Renal pelvis (tissue), 1 donor: ENCODE measurements at regions not wholly inside any gene's neighbourhood (a gene's known extent, or its start where the extent isn't known, plus 50 kb on each side); places are given as distances from the start of the nearest gene placed in this dataset.
"Not testable (repeated sequence)": the region's sequence is repeated elsewhere in the genome, so short reads cannot be mapped to it uniquely, and the experiment has no call there.

ENCODE experiments used
- DNase-seq: peaks from one replicate; pipeline ENCODE4 v3.0.0-alpha.2; 2013

DNA sequence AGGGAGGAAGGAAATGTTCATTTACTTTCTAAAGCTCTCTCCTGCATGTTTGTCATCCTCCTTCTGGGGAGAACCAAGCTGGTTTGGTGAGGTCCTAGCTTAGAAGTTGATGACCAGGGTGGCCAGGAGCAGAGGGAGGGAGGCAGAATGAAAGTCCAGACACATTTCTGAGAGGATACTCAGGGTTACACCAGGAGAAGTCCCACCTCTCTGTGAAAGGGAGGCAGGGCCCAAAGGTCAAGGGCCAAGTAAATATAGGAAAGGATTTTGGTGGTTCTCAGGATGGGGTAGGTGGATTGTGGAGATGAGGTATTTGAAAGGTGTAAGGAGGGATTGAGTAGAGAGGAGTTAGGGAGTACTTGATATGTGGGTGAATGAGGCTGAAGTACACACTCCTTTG lies 58.0 kb upstream of the FBXO11 start:
- DNase-seq: no peak

DNA sequence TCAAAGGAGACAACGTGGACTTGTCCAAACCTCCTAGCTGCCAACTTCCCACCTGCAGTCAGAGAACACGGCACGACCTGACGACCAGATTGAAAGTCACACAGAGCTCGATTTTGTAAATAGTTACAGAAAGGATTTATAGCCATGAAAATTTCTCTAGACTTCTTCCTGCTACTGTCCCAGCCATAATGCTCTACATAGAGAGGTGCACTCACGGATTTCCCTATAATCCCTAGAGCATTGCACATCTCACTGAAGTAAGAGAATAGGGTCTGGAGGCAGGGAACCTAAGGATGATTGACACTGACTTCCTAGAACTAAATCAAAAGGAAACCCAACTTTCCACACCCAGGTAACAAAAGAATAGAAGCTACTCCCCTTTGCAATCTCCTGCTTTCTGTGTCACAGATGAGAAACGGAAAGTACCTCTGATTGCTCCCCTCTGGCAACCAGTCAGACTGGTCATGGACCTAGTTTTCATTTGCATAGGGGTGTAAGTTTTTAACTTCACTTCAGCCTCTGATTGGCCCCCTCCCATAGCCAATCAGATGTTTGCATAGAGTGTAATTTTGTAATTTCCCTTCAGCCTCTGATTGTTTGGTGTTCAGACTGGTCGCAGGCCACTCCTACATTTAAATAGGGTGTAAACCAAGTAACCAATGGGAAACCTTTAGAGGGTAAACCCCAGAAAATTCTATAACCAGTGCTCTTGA lies 58.6 kb upstream of the FBXO11 start:
- no peak for DNase-seq

DNA sequence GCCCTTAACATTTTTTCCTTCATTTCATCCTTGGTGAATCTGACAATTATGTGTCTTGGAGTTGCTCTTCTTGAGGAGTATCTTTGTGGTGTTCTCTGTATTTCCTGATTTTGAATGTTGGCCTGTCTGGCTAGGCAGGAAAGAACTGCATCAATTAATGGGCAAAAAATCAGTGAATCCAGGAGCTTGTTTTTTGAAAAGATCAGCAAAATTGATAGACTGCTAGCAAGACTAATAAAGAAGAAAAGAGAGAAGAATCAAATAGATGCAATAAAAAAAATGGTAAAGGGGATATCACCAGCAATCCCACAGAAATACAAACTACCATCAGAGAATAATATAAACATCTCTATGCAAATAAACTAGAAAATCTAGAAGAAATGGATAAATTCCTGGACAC lies 70.4 kb upstream of the FBXO11 start:
- DNase-seq: not testable (repeated sequence)

- DNase-seq: no peak
Measured at GRCh38 chr2:47984041-47984440, 77.7 kb upstream of the FBXO11 start.

- no peak for DNase-seq
Measured at GRCh38 chr2:47990503-47990902, 84.2 kb upstream of the FBXO11 start.

DNA sequence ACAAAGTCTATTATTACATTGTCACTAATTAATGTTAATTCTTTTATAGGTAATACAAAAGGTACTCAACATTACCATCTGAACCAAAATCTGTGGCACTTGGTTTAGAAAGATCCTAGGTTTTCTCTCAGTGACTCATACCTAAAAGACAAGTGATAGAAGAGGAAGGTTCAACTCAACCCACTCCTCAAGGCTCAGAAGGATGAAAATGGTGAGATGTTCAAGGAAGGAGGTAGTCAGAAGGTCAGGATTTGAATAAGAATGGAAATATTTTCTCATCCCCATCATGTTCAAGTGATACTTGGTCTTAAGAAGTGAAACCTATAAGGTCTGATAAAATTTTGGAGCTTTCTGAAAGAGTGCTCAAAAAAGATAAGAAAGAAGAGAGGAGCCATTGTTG lies 86.4 kb upstream of the FBXO11 start:
- no peak for DNase-seq

DNA sequence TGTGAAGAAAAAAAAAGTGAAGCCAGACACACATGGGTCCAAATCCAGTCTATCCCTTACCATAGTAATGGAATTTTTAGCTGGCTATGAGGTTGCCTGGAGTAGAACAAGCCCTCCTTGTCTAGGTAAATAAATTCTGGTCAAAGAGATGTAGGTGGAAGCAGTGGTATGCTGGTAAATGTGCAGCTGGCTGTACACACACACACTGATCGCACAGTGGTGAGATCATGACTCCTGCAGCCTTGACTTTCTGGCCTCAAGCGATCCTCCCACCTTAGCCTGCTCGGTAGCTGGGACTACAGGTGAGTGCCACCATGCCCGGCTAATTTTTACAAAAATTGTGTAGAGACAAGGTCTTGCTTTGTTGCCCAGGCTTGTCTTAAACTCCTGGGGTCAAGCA lies 90.5 kb upstream of the FBXO11 start:
- DNase-seq: no peak

DNA sequence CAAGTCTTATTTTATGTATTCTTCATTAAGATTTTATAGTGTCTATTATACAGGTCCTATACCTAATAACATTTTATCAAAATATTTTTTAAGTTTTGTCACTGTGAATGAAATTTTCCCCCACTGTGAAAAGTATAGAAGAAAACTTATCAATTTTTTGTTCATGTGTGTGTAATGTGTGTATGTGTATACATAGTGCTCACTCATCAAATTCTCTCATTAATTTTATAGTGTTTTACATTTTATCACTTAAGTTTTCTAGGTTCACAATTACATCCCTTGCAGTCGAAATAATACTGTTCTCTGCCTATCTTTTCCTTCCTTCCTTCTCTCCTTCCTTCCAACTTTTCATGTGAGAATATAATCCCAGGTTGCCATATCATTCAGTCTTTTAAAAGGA lies 93.2 kb upstream of the FBXO11 start:
- no peak for DNase-seq

DNA sequence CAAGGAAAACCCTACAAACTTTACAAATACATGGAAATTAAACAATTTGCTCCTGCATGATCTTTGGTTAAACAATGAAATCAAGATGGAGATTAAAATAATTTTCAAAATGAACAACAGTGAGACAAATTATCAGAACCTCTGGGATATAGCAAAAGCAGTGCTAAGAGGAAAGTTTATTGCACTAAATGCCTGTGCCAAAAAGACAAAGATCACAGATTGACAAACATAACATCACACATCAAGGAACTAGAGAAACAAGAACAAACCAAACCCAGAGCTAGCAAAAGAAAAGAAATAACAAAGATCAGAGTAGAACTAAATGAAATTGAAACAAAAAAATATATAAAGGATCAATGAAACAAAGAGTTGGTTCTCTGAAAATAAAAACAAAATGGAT lies 95.2 kb upstream of the FBXO11 start:
- no peak for DNase-seq

DNA sequence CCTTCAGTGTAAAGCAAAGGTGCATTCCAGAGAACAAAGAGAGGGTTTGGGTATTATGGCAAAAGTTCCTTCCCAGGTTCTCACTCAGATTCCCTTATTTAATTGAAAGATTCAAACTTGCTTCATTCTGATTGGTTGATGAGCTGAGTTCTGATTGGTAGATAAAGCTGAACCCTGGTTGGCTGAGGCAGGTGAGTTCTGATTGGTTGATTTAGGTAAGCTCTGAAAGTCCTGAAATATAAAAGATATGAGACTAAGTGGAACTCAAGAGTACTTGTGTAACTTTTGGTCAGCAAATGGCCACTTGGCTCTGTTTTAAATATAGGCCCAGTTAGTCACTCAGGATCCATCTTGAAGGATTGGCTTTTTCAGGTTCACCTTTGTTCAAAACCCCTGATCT lies 99.8 kb upstream of the FBXO11 start:
- no peak for DNase-seq

DNA sequence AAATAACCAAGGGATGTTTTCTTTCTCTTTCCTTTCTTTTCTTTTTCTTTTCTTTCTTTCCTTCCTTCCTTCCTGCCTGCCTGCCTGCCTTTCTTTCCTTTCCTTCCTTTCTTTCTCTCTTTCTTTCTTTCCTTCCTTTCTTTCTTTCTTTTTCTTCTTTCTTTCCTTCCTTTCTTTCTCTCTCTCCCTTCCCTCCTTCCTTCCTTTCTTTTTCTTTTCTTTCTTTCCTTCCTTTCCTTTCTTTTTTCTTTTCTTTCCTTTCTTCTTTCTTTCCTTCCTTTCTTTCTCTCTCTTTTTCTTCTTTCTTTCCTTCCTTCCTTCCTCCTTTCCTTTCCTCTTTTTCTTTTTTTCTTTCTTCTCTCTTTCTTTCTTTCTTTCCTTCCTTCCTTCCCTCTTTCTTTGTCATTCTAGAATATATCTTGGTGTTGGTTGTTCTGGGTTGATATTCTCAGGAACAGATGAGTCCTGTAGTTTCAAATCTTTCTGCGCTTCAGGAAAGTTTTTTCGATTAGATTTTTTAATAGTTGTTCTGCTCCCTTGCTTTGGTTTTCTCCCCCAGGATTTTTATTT lies 101.5 kb upstream of the FBXO11 start:
- DNase-seq: no peak

- no peak for DNase-seq
Measured at GRCh38 chr2:48009256-48009655, 103.0 kb upstream of the FBXO11 start.

DNA sequence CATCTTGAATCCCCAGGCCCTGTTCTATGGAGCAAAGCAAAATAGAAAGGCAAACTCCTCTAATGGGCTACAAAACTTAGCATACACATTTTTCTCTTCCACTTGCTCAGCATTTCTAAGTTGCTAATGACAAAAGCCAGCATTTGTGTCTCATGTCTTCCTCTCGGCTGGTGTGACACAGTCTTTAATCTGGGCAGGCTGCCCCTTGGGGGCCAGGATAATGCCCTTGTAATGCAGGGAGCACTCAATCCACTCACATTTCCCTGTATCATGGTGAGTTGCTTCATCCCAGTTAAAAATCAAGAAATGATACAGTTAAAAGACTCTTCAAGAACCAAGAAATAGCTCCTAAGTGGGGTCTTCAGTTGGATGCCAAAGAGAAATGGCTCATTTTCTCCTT lies 109.1 kb upstream of the FBXO11 start:
- no peak for DNase-seq

DNA sequence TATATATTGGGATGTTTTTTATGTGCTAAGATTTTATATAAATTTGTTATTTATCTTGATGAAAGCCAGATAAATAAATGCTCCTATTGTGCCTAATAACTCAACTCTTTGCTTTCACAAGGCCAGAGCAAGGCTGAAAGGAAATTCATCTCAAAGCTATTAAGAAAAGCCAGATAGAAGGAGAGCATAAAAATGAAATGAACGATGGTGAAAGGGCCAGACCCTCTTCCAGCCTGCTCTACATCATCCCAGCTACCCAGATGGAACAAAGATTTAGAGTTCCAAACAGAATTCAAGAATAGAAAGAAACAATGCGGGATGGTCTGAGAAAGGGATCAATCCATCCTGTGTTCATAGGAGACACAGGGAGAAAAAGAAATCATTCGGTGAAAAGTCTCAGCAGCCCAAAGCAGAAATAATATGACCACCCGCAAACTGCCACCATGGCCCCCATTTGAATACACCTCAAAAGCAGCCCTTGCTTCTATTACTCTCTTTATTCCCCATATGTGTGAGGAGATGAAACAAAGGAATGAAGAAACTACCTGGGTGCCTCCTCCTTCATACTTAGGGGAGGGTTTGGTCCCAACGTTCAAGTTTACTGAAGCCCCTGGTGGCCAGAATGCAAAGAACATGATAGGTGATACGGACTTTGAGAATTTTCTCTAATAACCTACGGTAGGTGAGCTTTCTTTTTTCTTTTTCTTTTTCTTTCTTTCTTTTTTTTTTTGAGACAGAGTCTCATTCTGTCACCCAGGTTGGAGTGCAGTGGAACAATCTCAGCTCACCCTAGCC lies 110.1 kb upstream of the FBXO11 start:
- no peak for DNase-seq

DNA sequence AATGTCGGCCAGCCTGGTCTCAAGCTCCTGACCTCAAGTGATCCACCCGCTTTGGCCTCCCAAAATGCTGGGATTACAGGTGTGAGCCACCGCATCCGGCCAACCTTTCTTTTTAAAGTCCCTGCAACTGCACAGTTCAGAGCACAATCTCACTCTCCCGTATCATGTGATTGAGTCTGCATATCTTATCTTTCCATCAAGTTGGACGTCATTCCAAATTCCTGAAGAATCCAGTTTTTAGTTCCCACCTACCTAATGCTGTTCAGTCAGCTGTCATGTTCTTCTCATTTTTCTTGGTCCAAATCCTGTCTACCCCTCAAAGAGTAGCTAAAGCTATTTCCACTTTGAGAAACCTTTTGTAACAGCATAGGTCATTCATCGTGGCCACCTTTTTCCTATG lies 110.8 kb upstream of the FBXO11 start:
- no peak for DNase-seq

DNA sequence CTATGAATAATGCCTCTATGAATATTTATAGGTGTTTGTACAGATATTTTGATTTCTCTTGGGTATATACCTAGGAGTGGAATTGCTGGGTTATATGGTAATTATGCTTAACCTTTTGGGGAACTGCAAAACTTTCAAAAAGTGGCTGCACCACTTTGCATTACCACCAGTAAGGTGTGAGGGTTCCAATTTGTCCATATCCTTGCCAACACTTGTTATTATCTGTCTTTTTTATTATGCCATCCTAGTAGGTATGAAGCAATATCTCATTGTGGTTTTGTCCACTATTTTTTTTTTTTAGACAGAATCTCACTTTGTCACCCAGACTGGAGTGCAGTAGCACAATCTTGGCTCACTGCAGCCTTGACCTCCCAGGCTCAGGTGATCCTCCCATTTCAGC lies 112.2 kb upstream of the FBXO11 start:
- no peak for DNase-seq

DNA sequence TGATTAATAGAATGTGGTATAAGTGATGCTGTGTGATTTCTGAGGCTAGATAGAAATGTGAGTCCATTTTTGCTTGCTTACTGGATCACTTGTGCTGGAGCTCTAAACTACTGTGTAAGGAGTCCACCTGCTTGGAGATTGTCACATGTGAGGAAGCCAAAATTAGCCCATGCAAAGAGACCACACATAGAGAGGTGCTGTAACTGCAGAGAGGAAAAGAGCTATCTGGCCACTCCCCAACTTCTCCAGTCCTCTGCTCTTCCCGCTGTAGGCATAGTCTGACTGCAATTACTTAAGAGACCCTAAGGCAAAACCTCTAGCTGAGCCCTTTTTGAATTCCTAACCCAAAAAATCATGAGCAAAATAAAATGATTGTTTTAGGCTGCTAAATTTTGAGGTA lies 120.6 kb upstream of the FBXO11 start:
- no peak for DNase-seq

- DNase-seq: no peak
Measured at GRCh38 chr2:48032765-48033164, 126.5 kb upstream of the FBXO11 start.

DNA sequence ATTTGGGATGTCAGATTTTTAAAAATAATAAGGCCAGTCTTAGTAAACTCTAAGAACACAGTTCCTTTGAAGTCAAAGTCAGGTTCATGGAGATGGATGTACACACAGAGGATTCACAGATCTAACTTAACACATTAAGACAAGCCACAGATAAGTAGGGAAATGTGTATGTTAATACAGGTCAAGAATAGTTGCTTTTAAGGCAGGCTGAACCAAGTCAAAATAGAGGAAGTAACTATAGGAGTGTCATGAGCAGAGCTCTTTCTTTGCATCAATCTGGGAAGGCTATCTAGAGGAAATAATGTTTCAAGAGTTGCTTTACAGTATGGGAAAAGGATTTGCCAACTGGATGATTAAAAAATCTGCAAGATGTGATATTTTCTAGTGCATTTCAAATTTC lies 128.0 kb upstream of the FBXO11 start:
- no peak for DNase-seq

DNA sequence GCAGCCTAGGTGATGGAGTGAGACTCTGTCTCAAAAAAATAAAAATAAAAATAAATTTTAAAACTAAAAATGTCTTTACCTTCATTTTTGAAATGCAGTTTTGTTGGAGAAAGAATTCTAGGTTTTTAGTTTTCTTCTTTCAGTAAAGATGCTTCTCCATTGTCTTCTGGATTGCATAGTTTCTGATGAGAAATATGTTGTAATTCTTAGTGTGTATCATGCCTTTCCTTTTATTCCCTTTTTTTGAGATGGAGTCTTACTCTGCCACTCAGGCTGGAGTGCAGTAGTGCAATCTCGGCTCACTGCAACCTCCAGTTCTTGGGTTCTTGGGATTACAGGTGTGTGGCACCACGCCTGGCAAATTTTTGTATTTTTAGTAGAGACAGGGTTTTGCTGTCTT lies 130.0 kb upstream of the FBXO11 start:
- no peak for DNase-seq

DNA sequence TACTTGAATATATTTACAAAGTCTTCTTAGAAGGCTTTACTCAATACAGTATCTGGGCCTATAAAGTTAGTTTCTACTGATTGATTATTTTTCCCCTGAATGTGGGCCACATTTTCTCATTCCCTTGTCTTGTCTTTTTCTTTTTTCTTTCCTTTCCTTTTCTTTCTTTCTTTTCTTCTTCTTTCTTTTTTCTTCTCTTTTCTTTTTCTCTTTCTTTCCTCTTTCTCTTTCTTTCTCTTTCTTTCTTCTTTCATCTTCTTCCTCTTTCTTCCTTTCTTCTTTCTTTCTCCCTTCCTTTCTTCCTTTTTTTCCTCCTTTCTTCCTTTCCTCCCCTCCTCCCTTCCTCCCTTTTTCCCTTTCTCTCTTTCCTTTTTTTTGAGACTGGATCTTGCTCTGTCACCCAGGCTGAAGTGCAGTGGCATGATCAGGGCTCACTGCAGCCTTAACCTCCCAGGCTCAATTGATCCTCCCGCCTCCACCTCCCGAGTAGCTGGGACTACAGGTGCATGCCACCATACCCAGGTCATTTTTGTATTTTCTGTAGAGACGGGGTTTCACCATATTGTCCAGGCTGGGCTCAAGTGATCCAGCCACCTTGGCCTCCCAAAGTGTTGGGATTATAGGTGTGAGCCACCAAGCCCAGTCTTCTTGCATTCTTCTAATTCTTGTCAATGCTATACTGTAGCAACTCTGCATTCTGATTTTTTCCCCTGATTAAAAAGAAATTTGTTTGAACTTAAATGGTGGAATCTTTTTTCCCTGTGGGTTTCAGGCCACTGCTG lies 133.1 kb upstream of the FBXO11 start:
- DNase-seq: no peak

DNA sequence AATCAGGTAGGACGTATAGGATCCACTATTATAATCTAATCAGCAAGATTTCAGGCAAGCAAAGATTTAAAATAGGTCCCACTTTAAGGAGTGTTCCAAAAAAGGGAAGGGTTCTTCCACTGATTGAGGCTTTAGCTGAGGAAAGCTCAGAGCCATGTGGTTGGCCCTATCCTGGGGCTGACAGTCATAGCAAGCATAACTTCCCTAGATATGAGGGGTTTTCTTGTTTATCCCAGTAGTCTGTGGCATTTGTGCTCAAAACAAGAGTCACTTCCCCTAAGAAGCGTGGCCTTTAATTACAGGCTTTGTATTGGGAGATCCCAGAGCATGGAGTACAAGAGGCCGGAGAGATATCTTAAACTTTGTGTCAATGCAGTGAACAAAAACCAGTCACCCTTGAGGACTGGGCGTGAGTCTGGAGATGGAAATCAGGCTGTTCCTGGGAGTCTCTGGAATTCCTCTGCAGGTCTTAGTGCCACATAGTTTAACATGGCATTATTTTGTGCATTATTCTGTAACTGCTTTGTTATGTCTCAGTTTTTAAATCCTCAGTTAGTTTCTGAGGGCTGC lies 136.9 kb upstream of the FBXO11 start:
- no peak for DNase-seq
